Mucosa of descending colon (tissue), 3 donors: ENCODE measurements at regions not wholly inside any gene's neighbourhood (a gene's known extent, or its start where the extent isn't known, plus 50 kb on each side); places are given as distances from the start of the nearest gene placed in this dataset.

Experiments used
- ATAC-seq: fragments of 200-7000 bp; cut with Tn5 transposase; one replicate; pipeline ENCODE4 v1.9.1; 2020; ENCODE audit warnings: mild to moderate bottlenecking, moderate library complexity
- DNase-seq, 3 donors: peaks; one replicate each; pipeline ENCODE4 v3.0.0-alpha.2; 2020
- H3K36me3 ChIP-seq: fragments of 200-600 bp; one replicate; pipeline ENCODE4 v1.8.0; 2021; ENCODE audit warnings: low read depth, mild to moderate bottlenecking
- H3K4me1 ChIP-seq: fragments of 200-600 bp; one replicate; pipeline ENCODE4 v1.8.0; 2021; ENCODE audit warnings: low read depth, mild to moderate bottlenecking
- H3K4me3 ChIP-seq: fragments of 200-600 bp; one replicate; pipeline ENCODE4 v1.8.0; 2021; ENCODE audit warnings: mild to moderate bottlenecking
- H3K9me3 ChIP-seq: fragments of 200-600 bp; one replicate; pipeline ENCODE4 v1.8.0; 2021; ENCODE audit warnings: mild to moderate bottlenecking
- CTCF ChIP-seq: fragments of 200-600 bp; IDR thresholded peaks from one replicate; pipeline ENCODE4 v1.8.0; 2022; ENCODE audit warnings: antibody characterized with exemption, mild to moderate bottlenecking
- intact Hi-C, 2 donors: fragments of 100-400 bp; cut with DNase I in 1 of 2; cut with micrococcal nuclease in 1 of 2; formaldehyde crosslinking; loops; one replicate each; pipeline versions ENCODE4 v1.11.0 to v1.11.1; 2022; cut with DNase I, micrococcal nuclease
- donor health status: DM: no; HTN: no; CAD: no; lungs with moderate emphysema.
- donor health status: DM: no; HTN: no; CAD: no.
- donor health status: DM: no; HTN: yes; CAD: no.

GRCh38 chr15:66628976-66629723, 63.4 kb upstream of the LCTL start:
- no peak for ATAC-seq
- intact Hi-C loops = no loop called here
- H3K4me3 ChIP-seq = no peak overlapping the region
- DNase-seq = no peak
- no peaks in the 10 kb centered on the region for H3K9me3 ChIP-seq
- H3K4me1 ChIP-seq = no peaks in the 10 kb centered on the region
- TF ChIP-seq CTCF = no peak
- H3K36me3 ChIP-seq = no peaks in the 10 kb centered on the region

GRCh38 chr15:66629817-66630576, 64.2 kb upstream of the LCTL start:
- intact Hi-C loops = loop anchor here in 1 of 2 donors (10.0 kb wide), 1 partner anchor 55 kb away; no protein-coding TSS in a partner anchor
- DNase-seq (no peak), ATAC-seq (no peak)
- H3K9me3 ChIP-seq = no peaks in the 10 kb centered on the region
- no peaks in the 10 kb centered on the region for H3K36me3 ChIP-seq
- H3K4me3 ChIP-seq = no peak overlapping the region
- TF ChIP-seq CTCF = no peak
- no peaks in the 10 kb centered on the region for H3K4me1 ChIP-seq

- no peaks in the 10 kb centered on the region for H3K4me1 ChIP-seq
- intact Hi-C loops = loop anchor here in 1 of 2 donors (10.0 kb wide), 1 partner anchor 54 kb away; no protein-coding TSS in a partner anchor
- no peak for TF ChIP-seq CTCF
- H3K4me3 ChIP-seq = no peak overlapping the region
- DNase-seq (no peak), ATAC-seq (no peak)
- H3K36me3 ChIP-seq = no peaks in the 10 kb centered on the region
- no peaks in the 10 kb centered on the region for H3K9me3 ChIP-seq
Observed at GRCh38 chr15:66630801-66631351, 65.1 kb upstream of the LCTL start.

- DNase-seq (no peak), ATAC-seq (no peak)
- Histone ChIP-seq H3K9me3 (no peaks in the 10 kb centered on the region), H3K36me3 (no peaks in the 10 kb centered on the region), H3K4me3 (no peak overlapping the region), H3K4me1 (no peaks in the 10 kb centered on the region)
- TF ChIP-seq CTCF = no peak
- intact Hi-C loops = loop anchor here in 1 of 2 donors (10.0 kb wide), 1 partner anchor 53 kb away; no protein-coding TSS in a partner anchor
Observed at GRCh38 chr15:66631616-66632263, 65.9 kb upstream of the LCTL start.
